Mesenchymal stem cell (in vitro differentiated cells and primary cell): ENCODE measurements at regions not wholly inside any gene's neighbourhood (a gene's known extent, or its start where the extent isn't known, plus 50 kb on each side); places are given as distances from the start of the nearest gene placed in this dataset.

Experiments
- DNase-seq: peaks from one replicate; pipeline ENCODE4 v3.0.0-alpha.2; 2013
- H2AFZ ChIP-seq: one replicate; pipeline ENCODE4 v1.6.1; 2013; ENCODE audit warnings: low read depth, mild to moderate bottlenecking, control low read depth, inconsistent platforms, low read length, moderate library complexity
- H2AK5ac ChIP-seq: 2 replicates; pipeline ENCODE4 v1.6.1; 2013; ENCODE audit warnings: low read length, moderate library complexity, mild to moderate bottlenecking, inconsistent platforms; ENCODE audit not compliant: severe bottlenecking
- H2BK120ac ChIP-seq: one replicate; pipeline ENCODE4 v1.6.1; 2013; ENCODE audit warnings: low read depth, mild to moderate bottlenecking, inconsistent platforms, low read length, moderate library complexity
- H2BK12ac ChIP-seq, 2 experiments: one replicate each; pipeline ENCODE4 v1.6.1; 2013; ENCODE audit warnings: inconsistent platforms in 2 of 2, low read length in 2 of 2, mild to moderate bottlenecking in 2 of 2, moderate library complexity in 2 of 2, control low read depth in 1 of 2
- H2BK15ac ChIP-seq: one replicate; pipeline ENCODE4 v1.6.1; 2013; ENCODE audit warnings: mild to moderate bottlenecking, low read depth, inconsistent platforms; ENCODE audit not compliant: poor library complexity, severe bottlenecking
- H2BK5ac ChIP-seq: 2 replicates; pipeline ENCODE4 v1.6.1; 2013; ENCODE audit warnings: low read depth, mild to moderate bottlenecking, low read length, control low read depth, inconsistent platforms; ENCODE audit not compliant: poor library complexity, severe bottlenecking
- H3K14ac ChIP-seq, 2 experiments: one replicate each; pipeline ENCODE4 v1.6.1; 2013; ENCODE audit warnings: inconsistent platforms in 2 of 2, low read length in 2 of 2, control low read depth in 1 of 2, mild to moderate bottlenecking in 1 of 2, moderate library complexity in 1 of 2
- H3K18ac ChIP-seq, 2 experiments: one replicate each; pipeline ENCODE4 v1.6.1; 2013; ENCODE audit warnings: inconsistent platforms in 2 of 2, low read length in 2 of 2, control low read depth in 1 of 2, low read depth in 1 of 2, mild to moderate bottlenecking in 1 of 2
- H3K23ac ChIP-seq, 2 experiments: one replicate each; pipeline ENCODE4 v1.6.1; 2013; ENCODE audit warnings: inconsistent platforms in 2 of 2, low read length in 2 of 2, mild to moderate bottlenecking in 2 of 2, moderate library complexity in 2 of 2, control low read depth in 1 of 2
- H3K27ac ChIP-seq: 2 replicates; pipeline ENCODE4 v1.5.1; 2013; ENCODE audit warnings: mild to moderate bottlenecking, moderate library complexity, low read length, control low read depth, inconsistent platforms; ENCODE audit not compliant: poor library complexity, severe bottlenecking
- H3K27me3 ChIP-seq, 2 experiments: 2 replicates each; pipeline versions ENCODE4 v1.6.1 to v1.7.0; 2013; ENCODE audit warnings: low read length in 2 of 2, mild to moderate bottlenecking in 2 of 2, moderate library complexity in 2 of 2, control low read depth in 1 of 2, inconsistent platforms in 1 of 2; ENCODE audit not compliant: control insufficient read depth in 1 of 2, insufficient read depth in 1 of 2
- H3K36me3 ChIP-seq, 2 experiments: 2 replicates each; pipeline versions ENCODE4 v1.6.1 to v1.7.0; 2013; ENCODE audit warnings: low read length in 2 of 2, control low read depth in 1 of 2, inconsistent platforms in 1 of 2, low read depth in 1 of 2, mild to moderate bottlenecking in 1 of 2; ENCODE audit not compliant: insufficient read depth in 2 of 2, control insufficient read depth in 1 of 2
- H3K4ac ChIP-seq, 2 experiments: one replicate each; pipeline ENCODE4 v1.6.1; 2013; ENCODE audit warnings: inconsistent platforms in 2 of 2, low read length in 2 of 2, mild to moderate bottlenecking in 2 of 2, moderate library complexity in 2 of 2, control low read depth in 1 of 2, low read depth in 1 of 2
- H3K4me1 ChIP-seq: 2 replicates; pipeline ENCODE4 v1.6.1; 2013; ENCODE audit warnings: low read depth, low read length, control low read depth; ENCODE audit not compliant: control insufficient read depth, insufficient read depth
- H3K4me2 ChIP-seq: 2 replicates; pipeline ENCODE4 v1.6.1; 2013; ENCODE audit warnings: low read length, mild to moderate bottlenecking, inconsistent platforms; ENCODE audit not compliant: poor library complexity, severe bottlenecking
- H3K4me3 ChIP-seq, 2 experiments: 2 replicates each; pipeline versions ENCODE4 v1.5.1 to v1.7.0; 2013; ENCODE audit warnings: low read length in 2 of 2, mild to moderate bottlenecking in 2 of 2, control low read depth in 1 of 2, low read depth in 1 of 2; ENCODE audit not compliant: insufficient read depth in 1 of 2
- H3K79me1 ChIP-seq: replicated peaks from 2 replicates; pipeline ENCODE4 v1.6.1; 2013; ENCODE audit warnings: mild to moderate bottlenecking, control low read depth, low read length, inconsistent platforms; ENCODE audit not compliant: poor library complexity, severe bottlenecking
- H3K9ac ChIP-seq: 2 replicates; pipeline ENCODE4 v1.7.0; 2013; ENCODE audit warnings: mild to moderate bottlenecking, low read length, moderate library complexity
- H3K9me3 ChIP-seq: 2 replicates; pipeline ENCODE4 v1.7.0; 2013; ENCODE audit warnings: mild to moderate bottlenecking, low read length; ENCODE audit not compliant: control insufficient read depth
- H4K8ac ChIP-seq: one replicate; pipeline ENCODE4 v1.6.1; 2013; ENCODE audit warnings: inconsistent platforms, mild to moderate bottlenecking, low read length, moderate library complexity
- H4K91ac ChIP-seq: one replicate; pipeline ENCODE4 v1.6.1; 2013; ENCODE audit warnings: mild to moderate bottlenecking, low read length, inconsistent platforms
- WGBS: methylation state at CpG from one replicate; pipeline ENCODE4 v1.1.7; 2013; ENCODE audit warnings: mixed read lengths; 5-methylcytosine and 5-hydroxymethylcytosine counted together

- Histone ChIP-seq H2AFZ (no peak overlapping the region), H2BK15ac (no peak overlapping the region), H3K79me1 (no peaks in the 10 kb centered on the region), H3K4me2 (no peak overlapping the region), H3K23ac (no peak overlapping the region), H3K9ac (no peak overlapping the region), H3K4me3 (no peak overlapping the region), H4K91ac (no peak overlapping the region), H2BK12ac (peak overlapping the region in 1 of 2 experiments; percentile 54), H3K27me3 (no peaks in the 10 kb centered on the region), H4K8ac (no peak overlapping the region), H3K4ac (no peak overlapping the region), H3K36me3 (no peaks in the 10 kb centered on the region), H2BK5ac (no peak overlapping the region), H3K27ac (no peak overlapping the region), H3K4me1 (no peaks in the 10 kb centered on the region), H2BK120ac (no peak overlapping the region), H3K14ac (no peak overlapping the region), H2AK5ac (no peak overlapping the region), H3K9me3 (no peaks in the 10 kb centered on the region), H3K18ac (no peak overlapping the region)
- DNase-seq = no peak
- 98% methylated on average over 1 of the region's 1 CpG for WGBS
Measured at GRCh38 chr5:143552680-143553079, 149.2 kb upstream of the NR3C1 start.

- WGBS = 97% methylated on average over 2 of the region's 2 CpGs
- no peak overlapping the region for H4K8ac ChIP-seq
- H4K91ac ChIP-seq = no peak overlapping the region
- H3K27me3 ChIP-seq = no peaks in the 10 kb centered on the region
- H3K36me3 ChIP-seq = no peaks in the 10 kb centered on the region
- DNase-seq = no peak
- peak overlapping the region; percentile 44 for H3K9ac ChIP-seq
- H3K18ac ChIP-seq = no peak overlapping the region
- no peak overlapping the region for H3K4me2 ChIP-seq
- H3K14ac ChIP-seq = no peak overlapping the region
- no peak overlapping the region for H3K27ac ChIP-seq
- H3K4me1 ChIP-seq = no peaks in the 10 kb centered on the region
- no peaks in the 10 kb centered on the region for H3K79me1 ChIP-seq
- H2BK5ac ChIP-seq = no peak overlapping the region
- H2BK120ac ChIP-seq = no peak overlapping the region
- H3K4me3 ChIP-seq = no peak overlapping the region
- H2BK15ac ChIP-seq = no peak overlapping the region
- no peak overlapping the region for H2AK5ac ChIP-seq
- no peak overlapping the region for H3K4ac ChIP-seq
- H2BK12ac ChIP-seq = no peak overlapping the region
- H2AFZ ChIP-seq = no peak overlapping the region
- H3K9me3 ChIP-seq = no peaks in the 10 kb centered on the region
- no peak overlapping the region for H3K23ac ChIP-seq
Measured at GRCh38 chr5:143551820-143552251, 148.3 kb upstream of the NR3C1 start.

- Histone ChIP-seq H2BK15ac (no peak overlapping the region), H3K4ac (no peak overlapping the region), H4K91ac (no peak overlapping the region), H2BK12ac (no peak overlapping the region), H2AFZ (no peak overlapping the region), H3K14ac (no peak overlapping the region), H3K79me1 (no peaks in the 10 kb centered on the region), H3K36me3 (no peaks in the 10 kb centered on the region), H3K9ac (peak overlapping the region; percentile 47), H3K23ac (no peak overlapping the region), H3K4me1 (no peaks in the 10 kb centered on the region), H3K4me2 (no peak overlapping the region), H3K27me3 (no peaks in the 10 kb centered on the region), H3K9me3 (no peaks in the 10 kb centered on the region), H3K27ac (no peak overlapping the region), H2BK120ac (no peak overlapping the region), H2BK5ac (no peak overlapping the region), H3K4me3 (no peak overlapping the region), H2AK5ac (no peak overlapping the region), H3K18ac (no peak overlapping the region), H4K8ac (no peak overlapping the region)
- 96% methylated on average over 1 of the region's 2 CpGs for WGBS
- no peak for DNase-seq
Measured at GRCh38 chr5:143550986-143551630, 147.6 kb upstream of the NR3C1 start.

- no peak for DNase-seq
- no peak overlapping the region for H3K4me2 ChIP-seq
- no peaks in the 10 kb centered on the region for H3K79me1 ChIP-seq
- H3K23ac ChIP-seq = no peak overlapping the region
- no peak overlapping the region for H3K4me3 ChIP-seq
- no peak overlapping the region for H2BK15ac ChIP-seq
- no peak overlapping the region for H2BK120ac ChIP-seq
- no peak overlapping the region for H3K27ac ChIP-seq
- H2AK5ac ChIP-seq = no peak overlapping the region
- H4K91ac ChIP-seq = no peak overlapping the region
- no peaks in the 10 kb centered on the region for H3K4me1 ChIP-seq
- no peak overlapping the region for H3K14ac ChIP-seq
- no peaks in the 10 kb centered on the region for H3K9me3 ChIP-seq
- H4K8ac ChIP-seq = no peak overlapping the region
- H3K9ac ChIP-seq = no peak overlapping the region
- H2BK5ac ChIP-seq = no peak overlapping the region
- H3K18ac ChIP-seq = no peak overlapping the region
- no peak overlapping the region for H3K4ac ChIP-seq
- no peaks in the 10 kb centered on the region for H3K27me3 ChIP-seq
- no peak overlapping the region for H2BK12ac ChIP-seq
- no peaks in the 10 kb centered on the region for H3K36me3 ChIP-seq
- no peak overlapping the region for H2AFZ ChIP-seq
Measured at GRCh38 chr5:143547342-143547741, 143.9 kb upstream of the NR3C1 start.
